Muscle of leg (tissue), 3 donors: ENCODE measurements at regions not wholly inside any gene's neighbourhood (a gene's known extent, or its start where the extent isn't known, plus 50 kb on each side); places are given as distances from the start of the nearest gene placed in this dataset.
A peak's percentile ranks its signal among the peaks of the same experiment; 100 is the strongest.

ENCODE experiments used
- DNase-seq: peaks from one replicate; pipeline ENCODE4 v3.0.0; 2013
- H3K27ac ChIP-seq: one replicate; pipeline ENCODE4 v1.5.1; 2013; ENCODE audit warnings: mild to moderate bottlenecking, low read length, control low read depth
- H3K27me3 ChIP-seq: one replicate; pipeline ENCODE4 v1.6.1; 2013; ENCODE audit warnings: low read length; ENCODE audit not compliant: control insufficient read depth, insufficient read depth
- H3K36me3 ChIP-seq: one replicate; pipeline ENCODE4 v1.6.1; 2013; ENCODE audit warnings: low read length; ENCODE audit not compliant: control insufficient read depth, insufficient read depth
- H3K4me1 ChIP-seq: one replicate; pipeline ENCODE4 v1.6.1; 2013; ENCODE audit warnings: low read length; ENCODE audit not compliant: control insufficient read depth, insufficient read depth
- H3K4me3 ChIP-seq: one replicate; pipeline ENCODE4 v1.5.1; 2013; ENCODE audit warnings: low read length, control low read depth
- H3K9me3 ChIP-seq: replicated peaks from 2 replicates; pipeline ENCODE4 v1.6.1; 2013; ENCODE audit warnings: low read depth, low read length; ENCODE audit not compliant: control insufficient read depth
- WGBS: methylation state at CpG from one replicate; pipeline ENCODE4 v1.1.5; 2013; ENCODE audit warnings: missing lambda C conversion rate; ENCODE audit not compliant: insufficient coverage; 5-methylcytosine and 5-hydroxymethylcytosine counted together

DNA sequence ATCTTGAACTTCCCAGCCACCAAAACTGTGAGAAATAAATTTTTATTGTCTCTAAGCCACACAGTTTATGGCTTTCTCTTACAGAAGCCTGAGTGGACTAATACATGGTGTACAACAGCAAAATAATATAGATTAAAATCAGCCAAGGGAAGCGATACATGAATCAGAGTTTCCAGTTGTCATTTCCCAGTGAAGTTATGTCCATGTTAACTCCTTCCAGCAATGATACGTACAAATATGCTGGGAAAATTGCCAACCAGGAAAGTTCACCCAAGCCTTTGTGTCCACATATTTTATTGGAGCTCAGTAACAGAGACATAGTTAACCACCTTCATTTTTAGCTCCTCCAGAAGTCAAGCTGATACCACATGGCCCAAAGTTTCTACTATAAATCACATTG lies 280.9 kb upstream of the KCNMB2 start:
- no peaks in the 10 kb centered on the region for H3K9me3 ChIP-seq
- DNase-seq, result peak; percentile 7
- WGBS, result 60% methylated on average over 1 of the region's 2 CpGs
- H3K36me3 ChIP-seq, result no peaks in the 10 kb centered on the region
- H3K4me3 ChIP-seq, result no peak overlapping the region
- no peaks in the 10 kb centered on the region for H3K27me3 ChIP-seq
- no peaks in the 10 kb centered on the region for H3K4me1 ChIP-seq
- no peak overlapping the region for H3K27ac ChIP-seq

DNA sequence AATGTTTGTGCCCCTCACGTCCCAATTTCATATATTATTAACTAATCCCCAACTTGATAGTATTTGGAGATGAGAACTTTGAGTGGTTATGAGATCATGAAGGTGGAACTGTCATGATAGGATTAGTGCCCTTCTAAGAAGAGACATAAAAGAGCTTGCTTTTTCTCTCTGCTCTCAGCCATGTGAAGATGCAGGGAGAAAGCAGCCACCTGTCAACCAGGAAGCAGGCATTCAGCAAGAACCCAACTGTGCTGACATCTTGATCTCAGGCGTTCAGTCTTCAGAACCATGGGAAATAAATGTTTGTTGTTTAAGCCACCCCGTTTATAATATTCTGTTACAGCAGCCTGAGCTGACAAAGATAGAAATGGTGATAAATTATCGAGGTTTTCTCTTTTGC lies 278.7 kb upstream of the KCNMB2 start:
- DNase-seq, result no peak
- H3K27ac ChIP-seq, result no peak overlapping the region
- H3K4me3 ChIP-seq, result no peak overlapping the region
- H3K36me3 ChIP-seq, result no peaks in the 10 kb centered on the region
- WGBS, result no CpG with 5 or more reads among the region's 4 CpGs
- H3K9me3 ChIP-seq, result no peaks in the 10 kb centered on the region
- no peaks in the 10 kb centered on the region for H3K4me1 ChIP-seq
- H3K27me3 ChIP-seq, result no peaks in the 10 kb centered on the region

- no CpG with 5 or more reads among the region's 1 CpG for WGBS
- H3K9me3 ChIP-seq, result no peaks in the 10 kb centered on the region
These were observed 278.1 kb upstream of the KCNMB2 start for GRCh38 chr3:178258121-178258520.

GRCh38 chr3:178259703-178260102 lies 276.5 kb upstream of the KCNMB2 start:
- Histone ChIP-seq H3K27me3 (no peaks in the 10 kb centered on the region), H3K36me3 (no peaks in the 10 kb centered on the region), H3K27ac (no peak overlapping the region), H3K4me3 (no peak overlapping the region), H3K4me1 (no peaks in the 10 kb centered on the region), H3K9me3 (no peaks in the 10 kb centered on the region)
- no peak for DNase-seq

More at GRCh38 chr3:178258121-178258520, 278.1 kb upstream of the KCNMB2 start:
- Histone ChIP-seq H3K4me1 (no peaks in the 10 kb centered on the region), H3K27ac (no peak overlapping the region), H3K4me3 (no peak overlapping the region), H3K36me3 (no peaks in the 10 kb centered on the region), H3K27me3 (no peaks in the 10 kb centered on the region)
- no peak for DNase-seq

GRCh38 chr3:178260887-178261565 lies 275.2 kb upstream of the KCNMB2 start:
- no CpG with 5 or more reads among the region's 4 CpGs for WGBS
- DNase-seq, result peak; percentile 25
- H3K9me3 ChIP-seq, result no peaks in the 10 kb centered on the region
- no peaks in the 10 kb centered on the region for H3K36me3 ChIP-seq
- no peak overlapping the region for H3K4me3 ChIP-seq
- H3K4me1 ChIP-seq, result no peaks in the 10 kb centered on the region
- no peaks in the 10 kb centered on the region for H3K27me3 ChIP-seq
- H3K27ac ChIP-seq, result no peak overlapping the region

GRCh38 chr3:178263236-178263916 lies 272.9 kb upstream of the KCNMB2 start:
- DNase-seq, result no peak
- H3K36me3 ChIP-seq, result no peaks in the 10 kb centered on the region
- WGBS, result no CpG with 5 or more reads among the region's 2 CpGs
- no peaks in the 10 kb centered on the region for H3K9me3 ChIP-seq
- H3K4me3 ChIP-seq, result no peak overlapping the region
- no peak overlapping the region for H3K27ac ChIP-seq
- H3K27me3 ChIP-seq, result no peaks in the 10 kb centered on the region
- no peaks in the 10 kb centered on the region for H3K4me1 ChIP-seq

DNA sequence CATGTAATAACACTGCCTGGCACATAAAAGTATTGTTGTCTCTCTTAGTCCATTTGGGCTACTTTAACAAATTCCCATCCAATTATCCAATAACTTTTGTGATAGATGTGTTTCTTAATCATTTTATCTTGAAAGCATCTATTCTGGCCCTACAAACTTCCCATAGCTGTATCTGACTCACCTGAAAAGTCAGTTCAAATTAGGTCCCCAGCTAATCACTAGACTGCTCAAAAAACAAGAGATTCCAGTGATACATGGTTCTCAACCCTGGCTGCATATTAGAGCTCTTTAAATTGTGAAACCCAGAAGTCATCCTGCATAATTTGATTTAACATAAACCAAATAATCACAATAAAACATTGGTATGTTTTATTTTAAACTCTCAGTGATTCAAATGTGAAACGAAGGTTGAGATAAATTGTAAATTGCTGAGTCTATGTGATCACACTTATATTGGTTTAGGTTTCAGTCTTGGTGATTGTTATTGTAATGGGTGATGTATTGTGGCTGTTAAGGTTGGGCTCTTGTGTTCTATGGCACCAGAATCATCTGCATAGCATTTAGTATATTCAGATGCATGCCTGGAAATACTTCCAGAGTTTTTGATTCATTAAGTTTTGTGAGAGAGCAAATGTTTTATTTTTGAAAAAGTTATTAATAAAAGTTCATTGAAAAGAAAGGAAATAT lies 268.9 kb upstream of the KCNMB2 start:
- H3K9me3 ChIP-seq, result no peaks in the 10 kb centered on the region
- no peak overlapping the region for H3K4me3 ChIP-seq
- DNase-seq, result no peak
- no peaks in the 10 kb centered on the region for H3K36me3 ChIP-seq
- WGBS, result no CpG with 5 or more reads among the region's 1 CpG
- H3K27ac ChIP-seq, result no peak overlapping the region
- no peaks in the 10 kb centered on the region for H3K4me1 ChIP-seq
- no peaks in the 10 kb centered on the region for H3K27me3 ChIP-seq

GRCh38 chr3:178270838-178271237 lies 265.4 kb upstream of the KCNMB2 start:
- Histone ChIP-seq H3K4me3 (no peak overlapping the region), H3K27me3 (no peaks in the 10 kb centered on the region), H3K4me1 (no peaks in the 10 kb centered on the region), H3K9me3 (no peaks in the 10 kb centered on the region), H3K27ac (no peak overlapping the region), H3K36me3 (no peaks in the 10 kb centered on the region)
- WGBS, result 95% methylated on average over 4 of the region's 4 CpGs
- DNase-seq, result no peak

DNA sequence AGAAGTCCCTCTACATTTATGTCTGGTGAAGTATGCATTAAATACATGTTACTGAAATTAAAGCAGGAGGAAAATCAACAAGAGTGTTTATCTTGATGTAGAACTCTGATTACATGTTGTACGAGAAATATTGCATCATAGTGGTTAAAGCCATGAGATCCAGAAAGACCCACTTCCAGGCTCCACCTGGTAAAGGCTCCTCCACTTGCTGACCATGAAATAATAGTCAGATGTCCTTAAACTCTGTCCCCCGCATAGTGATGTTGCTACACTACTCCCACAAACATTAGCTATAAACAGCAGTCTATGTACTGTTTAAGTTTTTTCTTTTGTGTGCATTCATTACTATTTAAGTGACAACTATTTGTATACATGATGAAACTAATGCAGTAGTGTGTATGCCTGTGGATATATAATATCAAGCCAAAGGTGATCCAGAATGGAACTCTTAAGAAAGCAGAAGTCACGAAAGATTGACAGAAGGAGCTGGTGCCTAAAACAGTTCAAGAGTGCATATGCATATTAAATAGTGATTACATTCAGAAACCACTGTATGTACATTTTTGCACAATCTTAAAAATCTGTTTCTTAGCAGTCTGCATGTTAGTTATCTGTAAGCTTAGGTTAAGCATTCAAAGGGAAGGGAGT lies 264.4 kb upstream of the KCNMB2 start:
- DNase-seq, result no peak
- Histone ChIP-seq H3K27me3 (no peaks in the 10 kb centered on the region), H3K9me3 (no peaks in the 10 kb centered on the region), H3K4me1 (no peaks in the 10 kb centered on the region), H3K27ac (no peak overlapping the region), H3K36me3 (no peaks in the 10 kb centered on the region), H3K4me3 (no peak overlapping the region)
- no CpG with 5 or more reads among the region's 3 CpGs for WGBS

GRCh38 chr3:178272841-178273240 lies 263.4 kb upstream of the KCNMB2 start:
- WGBS, result 67% methylated on average over 1 of the region's 3 CpGs
- H3K36me3 ChIP-seq, result no peaks in the 10 kb centered on the region
- H3K27ac ChIP-seq, result no peak overlapping the region
- no peaks in the 10 kb centered on the region for H3K4me1 ChIP-seq
- no peak overlapping the region for H3K4me3 ChIP-seq
- H3K9me3 ChIP-seq, result no peaks in the 10 kb centered on the region
- DNase-seq, result no peak
- no peaks in the 10 kb centered on the region for H3K27me3 ChIP-seq
